GM06990 (cell line): ENCODE measurements at regions not wholly inside any gene's neighbourhood (a gene's known extent, or its start where the extent isn't known, plus 50 kb on each side); places are given as distances from the start of the nearest gene placed in this dataset.

Source experiments
- DNase-seq: peaks from one replicate; pipeline ENCODE4 v3.0.0-alpha.2; 2011; ENCODE audit not compliant: insufficient read length; ENCODE audit errors: extremely low read depth
- H3K27me3 ChIP-seq: replicated peaks from 2 replicates; pipeline ENCODE4 v1.6.0; 2011; ENCODE audit warnings: low read length; ENCODE audit not compliant: control insufficient read depth, insufficient read depth
- H3K36me3 ChIP-seq: 2 replicates; pipeline ENCODE4 v1.5.1; 2011; ENCODE audit warnings: low read length; ENCODE audit not compliant: control insufficient read depth, insufficient read depth
- H3K4me3 ChIP-seq: replicated peaks from 2 replicates; pipeline ENCODE4 v1.5.1; 2011; ENCODE audit warnings: low read depth, mild to moderate bottlenecking, control low read depth, low read length
- TF ChIP-seq, protein P1 (sequence below): IDR thresholded peaks from 2 replicates; pipeline ENCODE4 v1.5.1; 2011; ENCODE audit warnings: low read length, control low read depth, mild to moderate bottlenecking, inconsistent platforms; ENCODE audit not compliant: insufficient read depth, poor library complexity, severe bottlenecking

- DNase-seq, result no peak
- TF ChIP-seq, protein P1, sequence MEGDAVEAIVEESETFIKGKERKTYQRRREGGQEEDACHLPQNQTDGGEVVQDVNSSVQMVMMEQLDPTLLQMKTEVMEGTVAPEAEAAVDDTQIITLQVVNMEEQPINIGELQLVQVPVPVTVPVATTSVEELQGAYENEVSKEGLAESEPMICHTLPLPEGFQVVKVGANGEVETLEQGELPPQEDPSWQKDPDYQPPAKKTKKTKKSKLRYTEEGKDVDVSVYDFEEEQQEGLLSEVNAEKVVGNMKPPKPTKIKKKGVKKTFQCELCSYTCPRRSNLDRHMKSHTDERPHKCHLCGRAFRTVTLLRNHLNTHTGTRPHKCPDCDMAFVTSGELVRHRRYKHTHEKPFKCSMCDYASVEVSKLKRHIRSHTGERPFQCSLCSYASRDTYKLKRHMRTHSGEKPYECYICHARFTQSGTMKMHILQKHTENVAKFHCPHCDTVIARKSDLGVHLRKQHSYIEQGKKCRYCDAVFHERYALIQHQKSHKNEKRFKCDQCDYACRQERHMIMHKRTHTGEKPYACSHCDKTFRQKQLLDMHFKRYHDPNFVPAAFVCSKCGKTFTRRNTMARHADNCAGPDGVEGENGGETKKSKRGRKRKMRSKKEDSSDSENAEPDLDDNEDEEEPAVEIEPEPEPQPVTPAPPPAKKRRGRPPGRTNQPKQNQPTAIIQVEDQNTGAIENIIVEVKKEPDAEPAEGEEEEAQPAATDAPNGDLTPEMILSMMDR, result no peak
- H3K4me3 ChIP-seq, result no peak overlapping the region
- H3K36me3 ChIP-seq, result no peaks in the 10 kb centered on the region
- H3K27me3 ChIP-seq, result no peaks in the 10 kb centered on the region
These were observed 487.8 kb downstream of the BCOR start for GRCh38 chrX:39609941-39610340.

GRCh38 chrX:39611468-39611867 lies 486.3 kb downstream of the BCOR start:
- no peak overlapping the region for H3K4me3 ChIP-seq

GRCh38 chrX:39613482-39613995 lies 484.2 kb downstream of the BCOR start:
- peak; percentile 28 for DNase-seq
- peak overlapping the region; percentile 32 for H3K4me3 ChIP-seq
- H3K36me3 ChIP-seq, result no peaks in the 10 kb centered on the region
- H3K27me3 ChIP-seq, result no peaks in the 10 kb centered on the region
- TF ChIP-seq, protein P1, result no peak

More at GRCh38 chrX:39611468-39611867, 486.3 kb downstream of the BCOR start:
- no peak for DNase-seq
- TF ChIP-seq, protein P1, result no peak
- Histone ChIP-seq H3K27me3 (no peaks in the 10 kb centered on the region), H3K36me3 (no peaks in the 10 kb centered on the region)

GRCh38 chrX:39613997-39614679 lies 483.6 kb downstream of the BCOR start:
- TF ChIP-seq, protein P1, result no peak
- H3K36me3 ChIP-seq, result no peaks in the 10 kb centered on the region
- H3K27me3 ChIP-seq, result no peaks in the 10 kb centered on the region
- peak; percentile 38 for DNase-seq
- H3K4me3 ChIP-seq, result peak overlapping the region; percentile 32

- no peak for DNase-seq
- no peaks in the 10 kb centered on the region for H3K36me3 ChIP-seq
- H3K4me3 ChIP-seq, result no peak overlapping the region
- TF ChIP-seq, protein P1, result no peak
- no peaks in the 10 kb centered on the region for H3K27me3 ChIP-seq
These were observed 483.1 kb downstream of the BCOR start for GRCh38 chrX:39614680-39614998.
